ENCODE measurements at regions not wholly inside any gene's neighbourhood (a gene's known extent, or its start where the extent isn't known, plus 50 kb on each side); places are given as distances from the start of the nearest gene placed in this dataset.

DNA sequence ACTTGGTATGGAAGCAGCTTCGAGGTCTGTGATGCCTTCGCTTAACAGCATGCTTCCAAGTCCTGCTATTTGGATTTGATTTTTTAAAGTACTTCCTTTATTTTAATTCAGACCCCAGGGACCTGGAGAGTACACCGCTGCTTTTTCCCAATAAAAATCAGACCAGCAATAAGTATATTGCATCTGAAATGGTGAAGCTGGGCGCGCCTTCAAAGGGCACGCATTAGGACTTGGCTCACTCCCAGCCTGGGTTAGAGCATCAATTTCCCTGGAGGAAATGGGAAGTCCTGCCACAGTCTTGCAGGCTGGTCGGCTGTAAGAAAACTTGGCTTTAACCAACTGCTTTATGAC lies 325.1 kb downstream of the RRAGC start:
- DNase-seq = no peak

DNA sequence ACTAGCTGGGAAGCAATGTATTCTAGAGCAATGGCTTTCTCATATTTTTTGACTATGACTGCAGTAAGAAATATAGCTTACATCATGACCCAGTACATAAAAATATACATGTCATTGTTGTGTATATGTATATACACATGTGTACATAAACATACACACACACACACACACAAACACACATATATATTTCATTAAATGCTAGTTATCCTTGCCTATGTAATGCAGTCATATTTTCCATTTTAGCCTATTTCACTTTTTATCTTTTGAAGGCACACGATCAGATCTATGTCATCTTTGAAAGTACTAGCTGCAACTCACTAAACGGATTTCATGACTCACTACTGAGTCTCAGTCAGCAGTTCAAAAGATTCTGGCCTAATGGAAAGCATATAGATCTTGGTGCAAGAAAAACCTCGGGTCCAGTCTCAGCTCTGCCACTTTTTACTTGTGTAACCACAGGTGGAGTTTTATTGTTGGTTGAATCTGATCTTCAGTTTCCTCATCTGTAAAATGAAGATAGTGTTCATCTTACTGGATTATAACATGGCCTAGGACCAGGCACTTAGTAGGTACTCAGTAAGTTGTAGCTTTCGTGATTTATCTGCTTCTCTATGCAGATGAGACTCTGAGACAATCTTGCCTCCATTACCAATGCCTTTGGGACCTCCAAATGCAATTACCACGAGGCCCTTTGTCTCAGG lies 325.6 kb downstream of the RRAGC start:
- DNase-seq = no peak

DNA sequence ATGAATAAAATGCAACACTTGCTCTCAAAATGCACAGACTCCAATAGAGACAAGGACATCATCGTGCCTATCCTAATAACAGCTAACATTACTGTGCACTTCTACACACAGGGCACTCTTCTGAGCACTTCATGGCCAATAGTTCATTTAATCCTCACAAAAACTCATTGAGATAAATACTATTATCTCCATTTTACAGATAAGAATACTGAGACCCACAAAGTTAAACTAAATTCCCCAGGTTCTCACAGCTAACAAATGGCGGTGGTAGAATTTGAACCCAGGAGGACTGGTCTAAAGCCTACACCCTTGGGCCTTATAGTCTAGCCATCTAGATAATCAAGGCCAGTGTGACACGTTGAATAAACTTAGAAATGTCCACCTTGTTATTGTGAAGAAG lies 328.6 kb downstream of the RRAGC start:
- no peak for DNase-seq

DNA sequence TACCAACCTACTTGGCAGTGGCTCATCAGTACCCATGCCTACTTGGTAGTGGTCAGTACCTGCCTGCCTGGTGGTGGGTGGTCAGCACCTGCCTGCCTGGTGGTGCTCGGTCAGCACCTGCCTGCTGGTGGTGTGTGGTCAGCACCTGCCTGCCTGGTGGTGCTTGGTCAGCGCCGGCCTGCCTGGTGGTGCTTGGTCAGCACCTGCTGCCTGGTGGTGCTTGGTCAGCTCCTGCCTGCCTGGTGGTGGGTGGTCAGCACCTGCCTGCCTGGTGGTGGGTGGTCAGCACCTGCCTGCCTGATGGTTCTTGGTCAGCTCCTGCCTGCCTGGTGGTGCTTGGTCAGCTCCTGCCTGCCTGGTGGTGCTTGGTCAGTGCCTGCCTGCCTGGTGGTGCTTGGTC lies 329.6 kb downstream of the RRAGC start:
- no peak for DNase-seq

DNA sequence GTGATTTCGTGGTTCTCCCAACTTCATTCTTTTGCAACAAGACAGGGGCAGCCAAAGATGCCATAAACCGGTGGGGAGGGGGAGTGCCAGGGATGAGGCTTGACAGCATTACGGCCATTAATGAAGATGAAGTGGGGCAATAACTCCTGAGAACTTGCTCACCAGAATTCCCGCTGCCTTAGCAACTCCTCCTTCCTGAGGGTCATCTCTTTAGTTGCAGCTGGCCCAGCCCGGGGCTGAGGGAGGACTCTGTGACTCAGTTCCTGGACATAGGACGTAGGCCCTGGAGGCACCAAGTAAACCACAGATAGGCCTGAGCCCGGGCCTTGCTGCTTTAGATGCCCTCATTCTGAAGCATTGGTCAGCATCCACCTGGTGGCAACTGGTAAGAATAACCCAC lies 330.2 kb downstream of the RRAGC start:
- DNase-seq = no peak

DNA sequence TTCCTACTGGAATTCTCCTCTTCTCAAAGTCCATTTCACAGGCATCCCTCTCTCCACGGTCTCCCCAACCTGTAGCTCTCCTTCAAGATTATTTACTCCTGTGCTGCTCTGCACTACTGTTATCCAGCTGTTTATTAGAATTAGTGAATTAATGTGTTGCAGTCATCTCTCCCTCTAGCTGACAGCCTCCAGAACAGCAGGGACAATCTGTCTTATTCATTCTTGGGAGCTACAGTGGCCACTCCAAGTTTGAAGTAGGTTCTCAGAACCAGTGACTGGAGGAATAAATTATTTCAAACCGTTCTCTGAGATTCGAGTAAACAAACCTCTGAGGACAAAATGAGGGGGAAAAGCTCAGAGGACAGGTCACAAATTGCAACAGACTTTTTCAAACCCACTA lies 330.9 kb downstream of the RRAGC start:
- no peak for DNase-seq

DNA sequence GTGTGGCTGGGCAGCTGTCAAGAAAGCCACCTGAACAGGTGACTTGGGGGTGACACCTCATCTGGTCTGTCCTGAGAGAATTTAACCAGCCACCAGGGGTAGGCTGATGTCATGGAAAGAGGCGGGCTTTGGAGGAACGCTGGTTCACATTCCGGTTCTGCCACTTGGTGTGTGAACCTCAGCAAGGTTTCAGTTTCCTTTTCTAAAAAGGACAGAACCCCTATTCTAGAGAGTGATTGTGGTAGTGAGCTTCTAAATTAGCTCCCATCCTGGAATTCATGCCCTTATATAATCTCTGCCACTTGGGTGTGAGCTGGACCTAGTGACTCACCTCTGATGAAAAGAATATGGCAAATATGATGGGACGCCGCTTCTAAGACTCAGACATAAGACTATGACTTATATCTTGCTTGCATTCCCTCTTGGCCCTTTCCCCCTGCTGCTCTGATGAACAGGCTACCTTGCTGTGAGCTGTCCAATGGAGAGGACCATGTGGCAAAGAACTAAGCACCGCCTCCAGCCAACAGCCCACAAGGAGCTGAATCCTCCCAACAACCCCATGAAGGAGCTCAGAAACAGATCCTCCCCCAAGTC lies 332.1 kb downstream of the RRAGC start:
- no peak for DNase-seq

DNA sequence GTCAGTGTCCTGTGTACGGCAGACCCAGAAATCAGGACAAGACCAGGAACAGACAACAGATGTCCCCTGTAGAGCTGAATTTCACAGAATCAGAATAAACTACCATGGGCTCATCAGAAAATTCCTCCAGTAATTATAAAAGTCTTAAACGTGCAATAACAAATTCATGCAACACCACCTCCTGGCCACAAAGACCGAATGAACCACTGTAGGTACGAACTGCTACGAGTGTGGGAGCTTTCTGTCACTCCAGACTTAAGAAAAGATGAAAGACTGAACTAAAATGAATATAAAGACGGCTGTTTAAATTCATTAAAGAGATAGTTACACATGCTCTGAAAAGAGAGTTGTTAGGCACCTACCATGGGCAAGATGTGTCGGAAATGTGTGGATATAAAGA lies 333.5 kb downstream of the RRAGC start:
- no peak for DNase-seq

DNA sequence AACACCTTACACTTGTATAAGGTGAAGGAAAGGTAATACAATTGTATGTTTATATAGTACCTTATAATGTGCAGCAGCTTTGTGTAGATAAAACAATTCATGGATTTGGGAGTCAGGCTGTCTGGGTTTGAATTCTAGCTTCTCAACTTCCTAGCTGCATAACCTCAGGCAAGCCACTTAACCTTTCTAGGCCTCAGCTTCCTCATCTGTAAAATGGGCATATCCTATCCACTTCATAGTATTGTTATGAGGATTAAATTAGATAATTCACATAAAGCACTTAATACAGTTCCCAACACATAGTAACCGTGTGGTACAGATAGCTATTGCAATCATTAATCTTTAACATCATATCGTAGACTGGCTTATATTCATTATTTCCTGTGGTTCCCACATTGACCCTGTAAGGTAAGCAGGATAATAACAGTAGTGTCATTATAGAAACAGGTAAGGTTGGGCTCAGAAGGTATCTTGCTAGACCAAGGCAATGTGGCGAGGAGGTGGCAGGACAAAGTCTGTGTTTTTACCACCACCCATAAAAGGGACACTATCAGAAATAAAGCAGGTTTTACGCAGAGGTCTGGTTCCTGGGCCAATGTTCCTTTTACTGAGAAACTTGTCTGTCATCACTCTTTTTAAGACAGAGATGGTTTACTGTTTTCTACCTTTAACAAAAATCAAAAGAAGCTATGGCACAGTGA lies 334.1 kb downstream of the RRAGC start:
- no peak for DNase-seq

DNA sequence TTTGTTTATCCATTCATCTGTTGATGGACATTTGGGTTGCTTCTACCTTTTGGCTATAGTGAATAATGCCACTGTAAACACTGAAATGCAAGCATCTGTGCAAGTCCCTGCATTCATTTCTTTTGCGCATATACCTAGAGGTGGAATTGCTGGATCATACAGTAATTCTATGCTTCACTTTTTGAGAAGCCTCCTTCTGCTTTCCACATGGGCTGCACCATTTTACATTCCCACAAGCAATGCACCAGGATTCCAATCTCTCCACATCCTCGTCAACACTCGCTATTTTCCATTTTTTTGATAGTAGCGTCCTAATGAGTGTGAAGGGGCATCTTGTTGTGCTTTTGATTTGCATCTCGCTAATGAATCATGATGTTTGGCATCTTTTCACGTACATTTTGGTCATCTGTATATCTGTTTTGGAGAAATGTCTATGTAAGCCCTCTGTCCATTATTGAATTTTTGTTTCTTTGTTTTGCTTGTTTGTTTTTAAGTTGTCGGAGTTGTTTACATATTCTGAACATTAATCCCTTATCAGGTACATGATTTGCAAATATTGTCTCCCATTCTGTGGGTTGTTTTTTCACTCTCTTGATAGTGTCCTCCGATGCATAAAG lies 335.4 kb downstream of the RRAGC start:
- DNase-seq = no peak

DNA sequence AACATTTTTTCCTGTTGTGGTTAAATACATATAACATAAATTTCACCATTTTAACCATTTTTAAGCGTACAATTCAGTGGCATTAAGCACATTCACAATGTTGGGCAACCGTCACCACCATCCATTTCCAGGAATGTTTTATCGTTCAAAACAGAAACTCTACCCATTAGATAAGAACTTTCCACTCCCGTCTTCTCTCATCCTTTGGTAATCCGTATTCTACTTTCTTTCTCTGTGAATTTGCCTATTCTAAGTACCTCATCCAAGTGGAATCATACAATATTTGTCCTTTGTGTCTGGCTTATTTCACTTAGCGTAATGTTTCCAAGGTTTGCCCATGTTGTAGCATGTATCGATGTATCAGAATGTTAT lies 336.0 kb downstream of the RRAGC start:
- no peak for DNase-seq

DNA sequence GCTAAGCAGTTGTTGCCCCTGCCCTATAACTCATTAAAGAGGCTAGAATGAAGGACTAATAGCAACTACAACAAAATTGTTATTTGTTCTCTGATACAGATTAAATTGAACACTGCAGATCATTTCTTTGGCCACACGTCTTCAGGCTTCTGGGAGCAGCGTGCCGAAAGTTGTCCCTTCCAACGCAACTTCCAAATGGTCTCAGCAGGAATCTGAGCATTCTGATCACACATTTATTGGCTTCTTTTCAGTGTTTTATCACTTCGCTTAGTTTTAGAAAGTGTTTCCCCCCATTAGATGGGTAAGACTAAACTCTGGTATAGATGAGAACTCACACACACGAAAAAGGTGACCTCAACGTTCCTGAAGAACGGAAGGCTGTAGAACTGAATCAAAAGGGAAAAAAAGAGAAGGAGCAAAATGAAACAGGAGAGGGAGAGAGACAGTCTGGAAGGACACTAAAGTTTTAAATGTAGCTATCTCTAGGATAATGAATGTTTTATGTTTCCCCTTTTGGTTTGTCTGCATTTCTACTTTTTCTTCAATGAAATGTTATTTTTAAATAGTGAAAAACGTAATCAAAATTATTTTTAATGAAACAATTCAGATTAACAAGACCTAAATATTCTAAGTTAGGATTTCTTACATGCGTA lies 336.5 kb downstream of the RRAGC start:
- no peak for DNase-seq

DNA sequence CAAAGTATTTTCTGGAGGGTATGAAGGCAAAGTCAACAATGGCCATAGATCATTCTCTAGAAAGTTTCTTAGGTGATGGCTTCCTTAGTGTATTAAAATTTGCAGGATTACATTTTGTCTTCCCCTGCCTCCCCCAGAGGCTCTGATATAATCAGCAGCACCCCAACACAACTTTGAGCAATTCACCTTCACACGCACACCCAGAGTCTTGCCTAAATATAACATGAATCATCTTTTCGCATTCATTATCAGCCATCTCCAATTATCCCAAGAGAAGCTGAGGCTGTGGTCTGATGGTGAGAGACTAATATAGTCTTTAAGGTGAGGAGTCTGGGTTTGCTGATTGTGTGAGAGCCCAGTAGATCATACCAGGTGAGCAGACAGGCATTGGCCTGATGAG lies 343.0 kb downstream of the RRAGC start:
- no peak for DNase-seq

DNA sequence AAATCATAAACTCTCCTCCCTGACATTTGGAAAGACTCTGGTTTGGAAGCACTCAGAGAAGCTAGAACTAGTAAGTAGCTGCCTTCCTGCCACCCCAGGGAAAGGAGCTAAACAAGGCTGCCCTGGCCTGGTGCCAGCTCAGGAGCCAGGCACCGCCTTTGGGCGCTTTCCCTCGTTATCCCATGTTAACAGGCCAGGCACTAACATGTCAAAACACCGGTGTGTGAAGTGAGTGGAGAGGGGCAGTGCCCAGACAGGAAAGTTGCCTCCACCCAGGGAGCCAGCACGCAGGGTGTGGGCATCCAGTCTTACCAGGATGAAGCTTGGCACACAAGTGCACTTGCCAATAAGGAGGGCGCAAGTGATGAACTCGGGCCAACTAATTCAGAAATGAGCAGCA lies 346.8 kb downstream of the RRAGC start:
- no peak for DNase-seq

DNA sequence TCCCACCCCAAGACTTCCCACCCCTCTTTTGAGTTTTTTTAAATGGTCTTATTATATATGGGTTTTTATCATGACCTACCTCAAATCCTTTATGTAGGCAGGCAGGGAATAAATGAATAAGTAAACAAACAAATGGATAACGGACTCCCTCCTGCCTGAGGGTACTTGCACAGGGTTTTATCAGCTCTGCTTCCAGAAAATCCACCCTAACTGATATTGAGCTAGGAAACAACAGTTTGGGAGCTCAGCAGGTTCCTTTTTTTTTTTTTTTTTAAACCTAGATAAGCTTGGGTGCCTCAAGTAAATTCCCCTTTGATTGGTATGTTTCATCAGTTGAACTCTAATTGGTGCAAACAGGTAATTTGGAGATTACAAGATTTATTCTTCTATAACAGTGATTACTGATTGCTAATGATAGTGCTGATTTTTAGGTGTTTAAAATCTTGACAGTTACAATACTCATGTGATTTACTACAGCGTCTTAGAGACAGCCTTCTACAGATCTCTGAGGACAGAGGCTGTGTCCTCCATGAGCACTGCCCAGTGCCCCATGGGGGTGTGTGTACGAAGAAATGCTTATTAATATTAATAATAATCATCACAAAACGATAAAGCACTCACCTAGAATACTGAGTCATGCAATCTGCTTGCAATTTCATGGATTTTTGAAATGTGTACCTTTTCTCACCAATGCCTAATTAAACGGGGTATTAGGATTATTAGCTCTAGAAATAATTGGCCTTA lies 347.4 kb downstream of the RRAGC start:
- DNase-seq = no peak

DNA sequence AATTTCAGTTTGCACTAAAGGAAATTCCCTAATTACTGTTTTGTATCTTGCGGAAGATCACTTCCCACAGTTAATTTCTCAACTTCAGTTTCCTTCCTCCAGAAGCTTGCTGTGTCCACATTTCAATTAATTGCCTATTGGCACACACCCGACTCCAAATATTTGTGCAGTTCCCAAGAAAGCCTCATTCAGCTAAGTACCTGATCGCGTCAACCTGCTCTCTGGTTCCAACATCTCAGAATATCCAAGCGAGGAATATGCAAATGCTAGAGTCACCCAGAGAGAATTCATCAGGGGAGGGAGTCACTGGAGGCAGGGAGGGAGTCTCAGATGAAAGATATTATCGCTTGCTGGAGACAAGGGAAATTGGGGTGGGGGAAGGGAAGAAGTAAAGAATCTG lies 351.3 kb downstream of the RRAGC start:
- no peak for DNase-seq

DNA sequence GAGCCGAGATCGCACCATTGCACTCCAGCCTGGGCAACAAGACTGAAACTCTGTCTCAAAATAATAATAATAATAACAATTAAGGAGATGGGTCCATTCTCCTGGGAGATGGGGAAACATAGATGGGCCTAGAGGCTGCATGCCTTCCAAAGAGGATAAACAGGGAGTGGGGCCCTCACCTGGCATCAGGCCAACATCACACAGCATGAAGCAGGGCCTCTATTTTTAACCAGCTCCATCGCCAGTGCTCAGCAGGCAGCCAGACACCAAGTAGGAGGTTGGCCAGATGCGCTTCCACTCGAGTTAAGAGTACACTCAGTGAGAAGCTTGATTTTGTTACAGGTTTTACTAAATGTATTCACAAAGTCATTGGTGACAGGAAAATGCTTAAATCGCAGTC lies 352.0 kb downstream of the RRAGC start:
- DNase-seq = no peak

DNA sequence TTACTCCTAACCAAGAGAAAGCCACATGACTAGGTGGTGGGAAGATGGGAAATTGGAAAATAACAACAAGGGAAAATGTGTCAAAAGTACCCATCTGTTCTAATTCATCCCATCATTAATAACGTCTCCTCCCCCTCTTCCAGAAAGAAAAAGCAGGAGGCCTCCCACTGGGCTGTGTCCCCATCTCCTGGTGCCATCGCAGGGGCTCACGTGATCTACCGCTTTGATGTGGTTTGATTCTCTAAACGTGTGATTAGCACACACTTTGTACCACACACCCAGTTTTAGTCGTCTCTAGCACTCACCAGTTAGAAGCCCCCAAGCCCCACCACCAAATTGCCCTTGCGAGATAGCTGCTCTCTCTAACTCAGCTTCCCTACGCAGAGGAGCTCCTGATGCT lies 353.6 kb downstream of the RRAGC start:
- DNase-seq = no peak

DNA sequence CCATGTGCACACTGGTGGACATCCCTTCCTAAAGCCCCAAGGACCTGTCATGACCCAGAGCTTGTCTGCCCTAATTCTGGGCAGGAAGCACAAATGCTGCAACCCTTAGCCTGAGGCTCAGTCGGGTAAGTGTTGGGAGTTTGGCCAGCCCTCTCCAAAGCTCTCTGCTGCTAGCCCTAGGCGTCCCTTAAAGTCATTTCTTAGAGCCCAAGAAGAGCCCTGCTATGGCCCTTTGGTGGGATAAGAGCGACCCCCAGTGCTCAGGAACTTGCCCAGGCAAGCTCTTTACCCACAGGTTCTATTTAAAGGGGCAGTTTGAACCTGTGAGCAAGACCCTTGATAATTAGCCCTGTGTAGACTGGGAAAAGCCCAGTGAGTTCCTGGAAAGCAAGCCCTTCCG lies 356.8 kb downstream of the RRAGC start:
- no peak for DNase-seq

DNA sequence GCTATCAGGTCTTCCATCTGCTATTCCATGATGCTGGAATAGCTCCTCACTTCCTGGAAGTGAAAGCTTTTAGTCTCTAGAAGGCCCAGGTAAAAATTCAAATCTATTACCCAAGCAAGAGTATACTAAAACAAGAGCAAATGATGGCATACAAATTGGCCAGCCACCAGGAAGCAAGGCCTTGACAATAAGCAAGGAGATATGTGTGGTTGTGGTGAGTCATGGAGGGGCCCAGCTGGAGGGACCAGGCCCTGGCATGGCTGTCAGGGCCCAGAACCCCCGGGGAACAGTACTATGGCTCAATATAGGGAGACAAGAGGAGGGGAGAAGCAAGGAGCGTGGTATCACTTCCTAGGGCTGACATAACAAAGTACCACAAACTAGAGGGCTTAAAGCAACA lies 358.7 kb downstream of the RRAGC start:
- DNase-seq = no peak

DNA sequence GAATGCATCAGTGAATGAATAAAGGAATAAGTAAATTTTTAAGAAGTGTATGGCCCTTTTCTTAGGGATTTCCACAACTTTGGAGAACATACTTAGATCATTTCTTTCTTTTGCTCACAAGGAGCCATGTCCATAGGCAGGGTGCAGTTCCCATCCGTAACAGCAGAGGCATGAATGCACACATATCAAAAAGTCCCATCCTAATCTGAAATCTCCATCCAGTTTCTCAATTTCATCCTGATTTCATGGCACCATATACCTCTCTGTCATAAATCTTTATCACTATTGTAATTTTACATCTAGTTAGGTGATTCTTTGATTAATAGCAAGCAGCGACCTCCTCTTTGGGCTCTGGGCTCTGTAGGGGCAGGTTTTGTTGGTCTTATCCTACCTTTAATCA lies 359.2 kb downstream of the RRAGC start:
- DNase-seq = no peak

DNA sequence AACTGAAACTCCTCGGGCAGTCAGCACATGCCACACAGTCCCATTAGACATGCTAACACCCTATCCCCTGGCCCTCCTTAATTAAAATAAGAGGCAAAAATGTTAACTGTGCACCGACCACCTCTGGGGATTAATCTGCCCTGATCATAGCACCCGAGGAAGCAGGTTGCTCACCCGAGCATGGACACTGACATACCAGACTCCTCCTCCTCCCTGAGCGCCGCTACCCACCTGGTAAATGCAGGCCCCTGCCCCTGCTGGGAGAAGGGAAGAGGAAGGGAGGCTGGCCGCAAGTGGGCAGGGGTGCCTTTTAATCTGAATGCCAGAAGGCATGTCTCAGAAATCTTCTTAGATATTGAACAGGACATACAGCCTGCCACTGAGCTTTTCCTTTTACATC lies 360.9 kb downstream of the RRAGC start:
- no peak for DNase-seq

All from DMS153 (cell line).